Frontal cortex (tissue), 3 donors: ENCODE measurements at regions not wholly inside any gene's neighbourhood (a gene's known extent, or its start where the extent isn't known, plus 50 kb on each side); places are given as distances from the start of the nearest gene placed in this dataset.

Source experiments
- DNase-seq, 2 donors: peaks; one replicate each; pipeline ENCODE4 v3.0.0; 2012; ENCODE audit warnings: low spot score in 2 of 2
- FAIRE-seq: peaks from 2 replicates; lab custom pipeline; 2012; peaks lifted over from hg19 to GRCh38; lab: Jason Lieb, UNC
- donor health status: control.
- donor health status: control.
- donor health status: control.

GRCh38 chr14:106841701-106842100, 1315.3 kb downstream of the TMEM121 start:
- no peak for FAIRE-seq
- DNase-seq: no peak

- no peak for DNase-seq
These were observed 1316.3 kb downstream of the TMEM121 start for GRCh38 chr14:106842687-106843086.

GRCh38 chr14:106843386-106843785, 1317.0 kb downstream of the TMEM121 start:
- no peak for DNase-seq
- FAIRE-seq: no peak

More at GRCh38 chr14:106842687-106843086, 1316.3 kb downstream of the TMEM121 start:
- no peak for FAIRE-seq

GRCh38 chr14:106843951-106844483, 1317.6 kb downstream of the TMEM121 start:
- no peak for FAIRE-seq
- DNase-seq: no peak

DNA sequence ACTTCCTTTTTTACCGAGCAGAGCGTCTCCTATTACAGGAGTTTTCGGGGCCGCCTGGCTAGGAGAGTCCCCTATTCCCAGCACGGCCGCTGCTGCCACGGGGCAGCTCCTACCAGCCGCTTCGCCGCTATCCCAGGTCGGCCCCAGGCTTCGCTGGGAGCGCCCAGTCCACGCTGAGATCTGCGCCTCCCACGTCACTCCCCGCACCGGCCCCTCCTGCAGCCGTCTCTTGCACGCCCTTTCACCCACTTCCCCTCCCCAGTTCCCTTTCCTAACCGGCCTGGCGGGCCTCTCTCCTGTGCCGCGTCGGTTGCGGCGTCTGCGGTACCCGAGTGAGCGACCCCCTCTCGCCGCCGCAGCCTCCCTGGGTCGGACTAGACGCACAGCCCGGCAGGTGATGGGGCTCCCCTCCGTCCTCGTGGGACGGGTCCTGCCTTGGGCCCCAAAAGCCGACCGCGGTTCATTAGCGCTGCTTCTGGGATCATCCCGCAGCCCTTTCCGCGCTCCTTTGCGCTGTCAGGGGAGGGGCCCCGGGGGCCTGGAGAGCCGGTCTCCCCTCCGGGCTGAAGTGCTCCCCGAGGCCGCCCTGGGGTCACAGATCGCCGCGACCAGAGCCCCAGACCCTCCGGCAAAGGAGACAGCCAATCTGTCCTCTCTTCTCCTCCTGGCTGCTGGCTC, 1318.4 kb downstream of the TMEM121 start:
- no peak for FAIRE-seq
- no peak for DNase-seq

DNA sequence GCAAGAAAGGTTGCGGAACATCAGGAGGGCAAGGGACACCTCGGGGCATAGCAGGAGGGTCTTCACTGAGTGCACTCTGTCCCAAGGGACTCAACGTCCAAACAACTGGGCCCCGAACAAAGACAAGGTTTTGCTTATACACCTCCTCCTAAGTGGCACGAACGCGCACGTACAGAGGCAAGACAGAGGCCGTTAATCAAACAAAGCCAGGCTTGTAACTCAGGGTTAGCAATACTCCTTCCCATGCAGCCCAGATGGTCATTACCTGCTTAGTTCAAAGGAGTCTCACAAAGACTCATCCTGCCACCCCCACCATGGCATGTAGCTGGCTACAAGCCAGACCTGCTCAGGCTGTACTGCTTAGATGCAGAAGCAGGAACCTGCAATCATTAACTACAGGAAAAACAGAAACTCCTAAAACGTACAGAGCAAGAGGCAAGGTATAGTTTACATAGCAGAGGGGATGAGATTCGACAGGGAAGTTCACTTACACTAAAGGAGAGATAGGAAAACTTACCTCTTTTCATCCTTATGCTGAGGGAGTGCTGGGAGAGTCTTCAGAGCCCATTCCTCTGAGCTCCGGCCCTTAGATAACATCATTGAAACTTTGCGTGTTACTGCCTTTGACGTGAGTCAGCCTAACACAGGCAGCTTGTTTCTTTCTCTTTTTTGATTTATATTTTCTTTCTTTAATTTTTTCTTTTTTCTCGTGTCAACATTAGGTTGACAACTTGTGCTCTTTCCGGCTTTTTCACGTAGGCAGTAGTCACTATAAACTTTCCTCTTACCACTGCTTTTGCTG, 1319.1 kb downstream of the TMEM121 start:
- FAIRE-seq (no peak), DNase-seq (no peak)

DNA sequence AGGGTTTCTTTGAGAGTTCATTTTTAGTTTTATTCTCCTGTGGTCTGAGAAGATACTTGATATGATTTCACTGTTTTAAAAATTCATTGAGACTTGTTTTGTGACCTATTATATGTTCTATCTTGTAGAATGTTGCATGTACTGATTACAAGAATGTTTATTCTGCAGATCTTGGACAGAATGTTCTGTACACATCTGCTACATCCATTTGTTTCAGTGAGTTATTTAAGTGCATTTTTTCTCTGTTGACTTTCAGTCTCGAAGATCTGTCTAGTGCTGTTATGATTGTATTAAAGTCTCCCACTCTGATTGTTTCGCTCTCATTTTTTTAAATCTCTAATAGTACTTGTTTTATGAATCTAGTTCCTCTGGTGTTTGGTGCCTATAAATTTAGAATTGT, 1319.8 kb downstream of the TMEM121 start:
- FAIRE-seq (no peak), DNase-seq (no peak)

DNA sequence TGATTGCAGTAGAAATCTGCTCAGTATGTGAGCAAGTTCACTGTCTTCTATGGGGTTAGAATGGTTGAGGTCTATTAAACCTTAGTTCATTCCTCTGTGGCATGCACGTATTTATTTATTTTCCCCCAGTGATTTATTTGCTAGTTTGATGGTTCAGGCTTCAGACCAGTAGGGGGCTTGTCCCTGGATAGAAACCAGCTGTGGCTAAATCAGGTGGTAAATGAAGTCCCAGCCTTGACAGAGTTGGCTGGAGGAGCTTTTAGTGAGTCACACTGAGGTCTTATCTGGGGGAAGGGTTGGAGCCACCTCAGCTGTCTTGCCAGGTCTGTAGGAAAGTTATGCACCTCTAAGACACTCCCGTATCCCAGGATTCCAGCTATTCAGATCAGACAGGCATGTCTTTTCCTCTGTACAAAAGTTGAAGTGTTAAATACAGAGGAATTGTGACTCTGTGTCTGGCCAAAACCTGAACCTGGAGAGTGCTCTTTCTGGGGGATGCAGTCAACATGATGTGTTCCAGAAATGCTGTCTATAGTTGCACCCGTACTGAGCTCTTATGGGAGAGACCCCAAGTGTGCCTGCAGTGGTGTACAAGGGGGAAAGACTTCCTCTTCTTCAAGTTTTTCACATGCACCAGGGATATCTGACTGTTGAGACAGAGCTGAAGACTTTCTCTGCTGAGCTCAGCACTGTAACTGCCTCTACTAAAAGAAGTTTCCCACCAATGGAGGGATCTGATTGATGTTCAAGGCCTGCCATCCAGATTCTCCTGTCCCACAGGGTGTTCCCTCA, 1322.1 kb downstream of the TMEM121 start:
- FAIRE-seq: no peak

GRCh38 chr14:106850913-106851825, 1324.8 kb downstream of the TMEM121 start:
- no peak for FAIRE-seq

More for the DNA sequence above, 1322.1 kb downstream of the TMEM121 start:
- DNase-seq: no peak

GRCh38 chr14:106872611-106873446, 1346.4 kb downstream of the TMEM121 start:
- no peak for FAIRE-seq

More at GRCh38 chr14:106850913-106851825, 1324.8 kb downstream of the TMEM121 start:
- no peak for DNase-seq

GRCh38 chr14:106874350-106874749, 1348.0 kb downstream of the TMEM121 start:
- FAIRE-seq (no peak), DNase-seq (no peak)

More at GRCh38 chr14:106872611-106873446, 1346.4 kb downstream of the TMEM121 start:
- DNase-seq: no peak

- no peak for DNase-seq
- FAIRE-seq: no peak
These were observed 1349.1 kb downstream of the TMEM121 start for GRCh38 chr14:106875503-106875902.

GRCh38 chr14:106876711-106877110, 1350.3 kb downstream of the TMEM121 start:
- DNase-seq (no peak), FAIRE-seq (no peak)

DNA sequence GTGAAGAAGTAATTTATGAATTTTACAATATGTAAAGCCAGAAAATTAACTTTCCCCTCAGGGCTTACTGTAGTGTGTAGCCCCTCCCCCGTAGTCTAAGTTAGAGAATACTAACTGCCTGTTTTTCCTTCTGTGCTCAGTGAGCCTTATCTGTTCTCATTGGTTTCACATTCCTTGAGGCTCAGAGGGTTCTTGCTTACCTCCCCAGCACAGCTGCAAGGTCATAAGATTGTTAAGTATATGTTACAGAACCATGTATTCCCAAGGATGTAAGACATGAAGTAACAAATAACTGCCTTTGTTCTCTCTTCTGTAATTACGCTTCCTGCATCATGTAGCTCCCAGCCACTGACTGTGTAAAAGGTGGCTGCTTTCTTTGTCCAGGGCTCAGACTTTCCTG, 1351.1 kb downstream of the TMEM121 start:
- no peak for DNase-seq
- no peak for FAIRE-seq

DNA sequence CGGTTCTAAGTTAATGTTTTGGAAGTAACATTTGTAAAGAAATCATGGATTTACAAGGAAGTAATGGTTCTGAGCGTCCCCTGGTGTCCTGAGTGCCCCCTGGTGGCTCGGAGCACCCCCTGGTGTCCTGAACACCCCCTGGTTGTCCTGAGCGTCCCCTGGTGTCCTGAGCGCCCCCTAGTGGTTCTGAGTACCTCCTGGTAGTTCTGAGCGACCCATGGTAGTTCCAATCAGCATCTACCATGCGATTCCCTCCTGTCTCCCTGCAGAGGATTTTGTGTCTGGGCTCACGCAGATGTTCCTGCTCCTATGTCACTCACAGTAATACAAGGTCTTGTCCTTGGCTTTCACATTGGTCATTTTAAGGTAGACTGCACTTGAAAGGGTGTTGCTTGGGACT, 1352.9 kb downstream of the TMEM121 start:
- no peak for DNase-seq
- no peak for FAIRE-seq

- FAIRE-seq: no peak
- no peak for DNase-seq
These were observed 1356.9 kb downstream of the TMEM121 start for GRCh38 chr14:106883218-106883692.
